H1 (cell line): ENCODE measurements at regions not wholly inside any gene's neighbourhood (a gene's known extent, or its start where the extent isn't known, plus 50 kb on each side); places are given as distances from the start of the nearest gene placed in this dataset.

Source experiments
- CTCF ChIA-PET: fragments of 300-600 bp; sonication (Branson Sonifier 250); formaldehyde crosslinking; loops from one replicate; lab custom pipeline; 2021; ENCODE audit not compliant: partially characterized antibody; lab: Charles Lee
- POLR2A ChIA-PET: fragments of 300-600 bp; sonication (Branson Sonifier 250); formaldehyde crosslinking; loops from one replicate; lab custom pipeline; 2021; ENCODE audit warnings: inconsistent platforms; ENCODE audit not compliant: partially characterized antibody; lab: Charles Lee
- DNase-seq, 2 experiments: peaks; one replicate each; pipeline versions ENCODE4 v3.0.0 to v3.0.0-alpha.2; 2010 to 2022; ENCODE audit warnings: low spot score in 2 of 2, low read depth in 1 of 2, mixed read lengths in 1 of 2
- FAIRE-seq: peaks from 2 replicates; lab custom pipeline; 2011; peaks lifted over from hg19 to GRCh38; lab: Jason Lieb, UNC
- H2AFZ ChIP-seq: 2 replicates; pipeline ENCODE4 v1.8.1; 2012; ENCODE audit warnings: low read length, inconsistent platforms
- H2AK5ac ChIP-seq: 2 replicates; pipeline ENCODE4 v1.6.1; 2013; ENCODE audit warnings: low read depth, low read length
- H2BK120ac ChIP-seq: replicated peaks from 2 replicates; pipeline ENCODE3; 2013; ENCODE audit warnings: low read depth, low read length, inconsistent platforms
- H2BK12ac ChIP-seq: 2 replicates; pipeline ENCODE4 v1.6.1; 2013; ENCODE audit warnings: low read depth, low read length
- H2BK15ac ChIP-seq: 2 replicates; pipeline ENCODE4 v1.6.1; 2013; ENCODE audit warnings: low read length
- H2BK20ac ChIP-seq: 2 replicates; pipeline ENCODE4 v1.6.1; 2013; ENCODE audit warnings: low read length
- H2BK5ac ChIP-seq: 2 replicates; pipeline ENCODE4 v1.6.1; 2013; ENCODE audit warnings: low read depth, low read length
- H3K14ac ChIP-seq: 2 replicates; pipeline ENCODE4 v1.6.1; 2013; ENCODE audit warnings: inconsistent platforms; ENCODE audit not compliant: insufficient read length
- H3K18ac ChIP-seq: 2 replicates; pipeline ENCODE4 v1.6.1; 2013; ENCODE audit warnings: low read length; ENCODE audit errors: extremely low read depth
- H3K23ac ChIP-seq: 2 replicates; pipeline ENCODE4 v1.6.1; 2013; ENCODE audit warnings: inconsistent platforms; ENCODE audit not compliant: insufficient read length
- H3K23me2 ChIP-seq: 2 replicates; pipeline ENCODE4 v1.6.1; 2013; ENCODE audit warnings: low read depth, low read length
- H3K27ac ChIP-seq: 2 replicates; pipeline ENCODE4 v1.6.1; 2011; ENCODE audit warnings: low read depth, low read length, inconsistent platforms
- H3K27me3 ChIP-seq, 4 experiments: replicated peaks in 1 of 4; 1 replicate in 1 of 4; 2 replicates in 3 of 4; pipeline versions ENCODE4 v1.6.1 to v1.8.1; 2011 to 2013; ENCODE audit warnings: low read length in 3 of 4, mild to moderate bottlenecking in 3 of 4, inconsistent platforms in 2 of 4, mixed read lengths in 2 of 4, moderate library complexity in 1 of 4; ENCODE audit not compliant: control insufficient read depth in 3 of 4, insufficient read depth in 3 of 4; ENCODE audit errors: extremely low read depth in 1 of 4
- H3K36me3 ChIP-seq, 4 experiments: 2 replicates each; pipeline versions ENCODE4 v1.6.1 to v1.8.1; 2011 to 2013; ENCODE audit warnings: mild to moderate bottlenecking in 4 of 4, low read length in 3 of 4, moderate library complexity in 2 of 4, control low read depth in 1 of 4, inconsistent platforms in 1 of 4; ENCODE audit not compliant: insufficient read depth in 4 of 4, control insufficient read depth in 2 of 4
- H3K4ac ChIP-seq: replicated peaks from 2 replicates; pipeline ENCODE3; 2013; ENCODE audit warnings: low read length, low read depth, mixed read lengths, inconsistent platforms; ENCODE audit not compliant: insufficient read length
- H3K4me1 ChIP-seq, 4 experiments: replicated peaks in 1 of 4; 1 replicate in 1 of 4; 2 replicates in 3 of 4; pipeline versions ENCODE4 v1.6.1 to v1.8.1; 2011 to 2013; ENCODE audit warnings: low read length in 3 of 4, inconsistent platforms in 2 of 4, mixed read lengths in 1 of 4; ENCODE audit not compliant: insufficient read depth in 4 of 4, control insufficient read depth in 3 of 4
- H3K4me2 ChIP-seq, 2 experiments: 2 replicates each; pipeline versions ENCODE4 v1.6.1 to v1.8.1; 2011 to 2013; ENCODE audit warnings: low read depth in 2 of 2, low read length in 2 of 2, control low read depth in 1 of 2, inconsistent platforms in 1 of 2, mild to moderate bottlenecking in 1 of 2; ENCODE audit not compliant: insufficient read depth in 1 of 2
- H3K4me3 ChIP-seq, 4 experiments: fragments of 200-600, 300-600 bp in 1 of 4; sonication (generic), shearing (Covaris generic), sonication (Bioruptor Twin) in 1 of 4; 2 replicates each; pipeline versions ENCODE4 v1.5.1 to v1.8.1; 2011 to 2016; ENCODE audit warnings: low read length in 4 of 4, low read depth in 3 of 4, control low read depth in 2 of 4, inconsistent platforms in 2 of 4, mild to moderate bottlenecking in 2 of 4, mixed read lengths in 1 of 4, moderate library complexity in 1 of 4; ENCODE audit not compliant: insufficient read depth in 2 of 4; ENCODE audit errors: extremely low read depth in 1 of 4
- H3K56ac ChIP-seq: replicated peaks from 2 replicates; pipeline ENCODE3; 2013; ENCODE audit warnings: low read depth, mild to moderate bottlenecking, mixed read lengths, low read length, inconsistent platforms; ENCODE audit not compliant: insufficient read length
- H3K79me1 ChIP-seq: 2 replicates; pipeline ENCODE4 v1.6.1; 2013; ENCODE audit warnings: low read depth, low read length, control low read depth
- H3K79me2 ChIP-seq, 2 experiments: 2 replicates each; pipeline versions ENCODE4 v1.6.1 to v1.8.1; 2012 to 2013; ENCODE audit warnings: low read length in 2 of 2, mild to moderate bottlenecking in 2 of 2, inconsistent platforms in 1 of 2; ENCODE audit not compliant: insufficient read depth in 2 of 2, control insufficient read depth in 1 of 2
- H3K9ac ChIP-seq, 4 experiments: replicated peaks in 1 of 4; 1 replicate in 1 of 4; 2 replicates in 3 of 4; pipeline versions ENCODE4 v1.6.1 to v1.8.1; 2011 to 2013; ENCODE audit warnings: low read depth in 3 of 4, low read length in 3 of 4, control low read depth in 2 of 4, mild to moderate bottlenecking in 2 of 4, moderate library complexity in 2 of 4, inconsistent platforms in 1 of 4; ENCODE audit errors: extremely low read depth in 1 of 4
- H3K9me3 ChIP-seq, 2 experiments: 2 replicates each; pipeline versions ENCODE4 v1.6.1 to v1.8.1; 2012 to 2013; ENCODE audit warnings: mild to moderate bottlenecking in 2 of 2, moderate library complexity in 2 of 2, control low read depth in 1 of 2, inconsistent platforms in 1 of 2, low read depth in 1 of 2, low read length in 1 of 2, mixed read lengths in 1 of 2; ENCODE audit not compliant: insufficient read depth in 2 of 2
- H4K20me1 ChIP-seq, 2 experiments: replicated peaks in 1 of 2; 2 replicates each; pipeline versions ENCODE3 to v1.8.1; 2011 to 2013; ENCODE audit warnings: inconsistent platforms in 2 of 2, low read length in 2 of 2, mild to moderate bottlenecking in 1 of 2; ENCODE audit not compliant: insufficient read depth in 2 of 2, control insufficient read depth in 1 of 2
- H4K5ac ChIP-seq: 2 replicates; pipeline ENCODE4 v1.6.1; 2013; ENCODE audit warnings: low read length, low read depth, mixed read lengths, inconsistent platforms; ENCODE audit not compliant: insufficient read length
- H4K8ac ChIP-seq: 2 replicates; pipeline ENCODE4 v1.8.0; 2013; ENCODE audit warnings: mild to moderate bottlenecking, moderate library complexity, low read length, inconsistent platforms; ENCODE audit not compliant: insufficient read depth; ENCODE audit errors: extremely low read depth
- H4K91ac ChIP-seq: replicated peaks from 2 replicates; pipeline ENCODE3; 2013; ENCODE audit warnings: low read length, mixed read lengths, inconsistent platforms; ENCODE audit not compliant: insufficient read length
- ASH2L ChIP-seq: fragments of 200-600, 300-600 bp; sonication (generic); IDR thresholded peaks from one replicate; pipeline ENCODE4 v1.7.1; 2017; ENCODE audit warnings: low read length
- BCL11A ChIP-seq, 2 experiments: IDR thresholded peaks; one replicate each; pipeline ENCODE4 v1.6.1; 2011; ENCODE audit warnings: low read depth in 2 of 2, low read length in 2 of 2, mild to moderate bottlenecking in 2 of 2
- CEBPB ChIP-seq: IDR thresholded peaks from 2 replicates; pipeline ENCODE4 v1.6.1; 2012; ENCODE audit warnings: low read depth, low read length
- CHD1 ChIP-seq: IDR thresholded peaks from 2 replicates; pipeline ENCODE4 v1.6.1; 2012; ENCODE audit warnings: low read depth, low read length, improper control_type of control experiment
- GABPA ChIP-seq: IDR thresholded peaks from 2 replicates; pipeline ENCODE4 v1.6.1; 2011; ENCODE audit warnings: mild to moderate bottlenecking, low read length, moderate library complexity, borderline replicate concordance; ENCODE audit not compliant: insufficient read depth
- HDAC2 ChIP-seq, 2 experiments: fragments of 300-600 bp in 1 of 2; sonication (generic) in 1 of 2; IDR thresholded peaks; 2 replicates each; pipeline ENCODE4 v1.6.1; 2011 to 2012; ENCODE audit warnings: low read depth in 2 of 2, low read length in 2 of 2, mild to moderate bottlenecking in 2 of 2, moderate library complexity in 2 of 2, borderline replicate concordance in 1 of 2, inconsistent platforms in 1 of 2
- KDM5A ChIP-seq: fragments of 200-600 bp; IDR thresholded peaks from 2 replicates; pipeline ENCODE4 v1.7.1; 2012; ENCODE audit warnings: mild to moderate bottlenecking, low read length, inconsistent platforms, mixed read lengths
- NRF1 ChIP-seq: IDR thresholded peaks from 2 replicates; pipeline ENCODE4 v1.6.1; 2011; ENCODE audit warnings: mild to moderate bottlenecking, low read depth, low read length, improper control_type of control experiment
- RFX5 ChIP-seq: IDR thresholded peaks from 2 replicates; pipeline ENCODE4 v1.6.1; 2011; ENCODE audit warnings: low read depth, low read length, improper control_type of control experiment, borderline replicate concordance
- WGBS, 2 experiments: shearing (Covaris generic) in 1 of 2; methylation state at CpG; one replicate each; pipeline versions ENCODE4 v1.1.6 to v1.1.7; 2013 to 2015; ENCODE audit warnings: low lambda C conversion rate in 2 of 2, mixed read lengths in 2 of 2, inconsistent platforms in 1 of 2, low coverage in 1 of 2, missing lambda C conversion rate in 1 of 2; ENCODE audit not compliant: insufficient replicate concordance in 2 of 2, insufficient coverage in 1 of 2, insufficient read length in 1 of 2; ENCODE audit errors: extremely low coverage in 1 of 2, missing lambda C conversion rate in 1 of 2; 5-methylcytosine and 5-hydroxymethylcytosine counted together
- TF ChIP-seq, protein P1 (sequence below), 3 experiments: IDR thresholded peaks; 1 replicate in 2 of 3; 2 replicates in 1 of 3; pipeline versions ENCODE4 v1.5.1 to v1.6.1; 2011; ENCODE audit warnings: low read length in 3 of 3, mild to moderate bottlenecking in 3 of 3, inconsistent platforms in 2 of 3, low read depth in 1 of 3, moderate library complexity in 1 of 3; ENCODE audit not compliant: insufficient read depth in 1 of 3; ENCODE audit errors: control extremely low read depth in 1 of 3

DNA sequence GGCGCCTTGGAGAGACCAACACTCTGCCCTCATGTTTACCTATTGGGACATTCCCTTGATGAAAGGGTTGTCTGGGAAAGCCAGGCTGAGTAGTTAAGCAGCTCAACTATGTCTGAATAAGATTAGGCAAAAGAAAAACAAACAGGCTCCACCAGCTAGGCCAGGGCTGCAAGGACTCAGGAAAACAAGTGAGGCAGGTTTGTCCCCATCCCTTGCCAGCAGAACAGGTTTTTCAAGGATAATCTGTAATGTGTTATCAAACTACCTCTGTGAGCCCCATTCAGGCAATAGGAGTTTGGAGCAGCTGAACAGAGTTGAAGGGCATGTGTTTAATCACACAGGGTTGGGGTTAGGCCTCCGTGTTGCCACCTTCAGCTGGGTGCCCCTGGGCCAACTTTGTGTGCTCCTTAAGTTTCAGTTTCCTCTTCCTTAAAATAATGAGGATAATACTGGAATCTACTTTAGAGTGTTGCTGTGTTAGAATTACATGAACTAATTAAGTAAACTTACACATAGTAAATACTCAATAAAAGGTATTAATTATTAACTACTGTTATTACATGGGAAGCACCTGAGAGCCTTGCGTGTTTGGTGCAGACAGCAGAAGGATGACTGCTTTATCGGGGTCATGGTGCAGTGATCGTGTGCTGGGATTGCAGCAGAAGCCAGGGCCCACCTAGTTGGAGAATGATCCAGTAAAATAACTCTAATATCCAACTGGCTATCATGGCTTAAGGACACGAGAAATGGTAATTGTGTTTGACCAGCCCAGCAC is 72.1 kb upstream of the ATP10B start:
- H3K23ac ChIP-seq, result no peak overlapping the region
- no peak overlapping the region for H2BK12ac ChIP-seq
- H4K5ac ChIP-seq, result no peak overlapping the region
- no peak overlapping the region for H2BK5ac ChIP-seq
- H4K20me1 ChIP-seq, result no peaks in the 10 kb centered on the region
- no peak overlapping the region for H2AK5ac ChIP-seq
- no peaks in the 10 kb centered on the region for H3K27me3 ChIP-seq
- ChIA-PET CTCF (interaction anchor here (0.8 to 1.5 kb wide), 3 partner anchors 8 to 47 kb away, joined by 3 to 4 read pairs (median 3); no protein-coding TSS in a partner anchor), POLR2A (interaction anchor here (1.8 kb wide), 1 partner anchor 8 kb away, joined by 4 read pairs; no protein-coding TSS in a partner anchor)
- FAIRE-seq (peak; percentile 7), DNase-seq (no peak)
- no peak overlapping the region for H3K4me3 ChIP-seq
- H2AFZ ChIP-seq, result no peak overlapping the region
- no peak overlapping the region for H3K4ac ChIP-seq
- H3K9ac ChIP-seq, result no peak overlapping the region
- no peaks in the 10 kb centered on the region for H3K36me3 ChIP-seq
- 90% methylated on average over 6 of the region's 6 CpGs; no CpG with 5 or more reads in 1 of the 2 experiments for WGBS, 2 experiments
- H3K4me1 ChIP-seq, result peaks cover 0 to 12% (median 4%) of the 10 kb centered on the region in 4 experiments; a peak in 1 of 7 replicates
- no peak overlapping the region for H2BK120ac ChIP-seq
- no peak overlapping the region for H3K4me2 ChIP-seq
- no peak overlapping the region for H4K91ac ChIP-seq
- no peak overlapping the region for H3K56ac ChIP-seq
- no peak overlapping the region; the same call in 1 of the 2 replicates for H3K18ac ChIP-seq
- no peaks in the 10 kb centered on the region for H3K79me1 ChIP-seq
- H2BK20ac ChIP-seq, result no peak overlapping the region
- no peak overlapping the region for H3K14ac ChIP-seq
- H3K9me3 ChIP-seq, result no peaks in the 10 kb centered on the region
- H3K27ac ChIP-seq, result no peak overlapping the region
- no peak overlapping the region for H4K8ac ChIP-seq
- H3K79me2 ChIP-seq, result no peaks in the 10 kb centered on the region
- no peak overlapping the region for H2BK15ac ChIP-seq
- no peaks in the 10 kb centered on the region for H3K23me2 ChIP-seq
- TF ChIP-seq GABPA (no peak), KDM5A (no peak), BCL11A (IDR thresholded peaks at IDR 0.05; ENCODE audit: low read depth in 2 of 2, low read length in 2 of 2) (peak in 1 of 2 experiments; percentile 28), ASH2L (peak; percentile 52), NRF1 (no peak), HDAC2 (IDR thresholded peaks at IDR 0.05; ENCODE audit: borderline replicate concordance in 1 of 2, low read depth in 2 of 2, low read length in 2 of 2) (no peak), RFX5 (no peak), CEBPB (peak; percentile 23; the same call in 1 of the 2 replicates), CHD1 (no peak)
- TF ChIP-seq, protein P1, sequence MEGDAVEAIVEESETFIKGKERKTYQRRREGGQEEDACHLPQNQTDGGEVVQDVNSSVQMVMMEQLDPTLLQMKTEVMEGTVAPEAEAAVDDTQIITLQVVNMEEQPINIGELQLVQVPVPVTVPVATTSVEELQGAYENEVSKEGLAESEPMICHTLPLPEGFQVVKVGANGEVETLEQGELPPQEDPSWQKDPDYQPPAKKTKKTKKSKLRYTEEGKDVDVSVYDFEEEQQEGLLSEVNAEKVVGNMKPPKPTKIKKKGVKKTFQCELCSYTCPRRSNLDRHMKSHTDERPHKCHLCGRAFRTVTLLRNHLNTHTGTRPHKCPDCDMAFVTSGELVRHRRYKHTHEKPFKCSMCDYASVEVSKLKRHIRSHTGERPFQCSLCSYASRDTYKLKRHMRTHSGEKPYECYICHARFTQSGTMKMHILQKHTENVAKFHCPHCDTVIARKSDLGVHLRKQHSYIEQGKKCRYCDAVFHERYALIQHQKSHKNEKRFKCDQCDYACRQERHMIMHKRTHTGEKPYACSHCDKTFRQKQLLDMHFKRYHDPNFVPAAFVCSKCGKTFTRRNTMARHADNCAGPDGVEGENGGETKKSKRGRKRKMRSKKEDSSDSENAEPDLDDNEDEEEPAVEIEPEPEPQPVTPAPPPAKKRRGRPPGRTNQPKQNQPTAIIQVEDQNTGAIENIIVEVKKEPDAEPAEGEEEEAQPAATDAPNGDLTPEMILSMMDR (IDR thresholded peaks at IDR 0.05; ENCODE audit: control extremely low read depth in 1 of 3, insufficient read depth in 1 of 3, low read depth in 1 of 3, low read length in 3 of 3), result no peak
